GM13976 (cell line): ENCODE measurements at regions not wholly inside any gene's neighbourhood (a gene's known extent, or its start where the extent isn't known, plus 50 kb on each side); places are given as distances from the start of the nearest gene placed in this dataset.

Experiments
- DNase-seq: peaks from one replicate; pipeline ENCODE4 v3.0.0; 2012; ENCODE audit warnings: low spot score
- CTCF ChIP-seq: IDR thresholded peaks from 2 replicates; pipeline ENCODE4 v1.5.1; 2012; ENCODE audit warnings: borderline replicate concordance, mild to moderate bottlenecking; ENCODE audit not compliant: insufficient read depth; ENCODE audit errors: extremely low read depth, missing control alignments, control extremely low read depth
- in situ Hi-C: fragments of 300-500 bp; cut with MboI; formaldehyde crosslinking; loops from one replicate; pipeline ENCODE4 v1.12.0; 2022; ENCODE audit warnings: low sequenced_read_pairs, mixed read lengths, inconsistent platforms; ENCODE audit not compliant: unreplicated experiment

DNA sequence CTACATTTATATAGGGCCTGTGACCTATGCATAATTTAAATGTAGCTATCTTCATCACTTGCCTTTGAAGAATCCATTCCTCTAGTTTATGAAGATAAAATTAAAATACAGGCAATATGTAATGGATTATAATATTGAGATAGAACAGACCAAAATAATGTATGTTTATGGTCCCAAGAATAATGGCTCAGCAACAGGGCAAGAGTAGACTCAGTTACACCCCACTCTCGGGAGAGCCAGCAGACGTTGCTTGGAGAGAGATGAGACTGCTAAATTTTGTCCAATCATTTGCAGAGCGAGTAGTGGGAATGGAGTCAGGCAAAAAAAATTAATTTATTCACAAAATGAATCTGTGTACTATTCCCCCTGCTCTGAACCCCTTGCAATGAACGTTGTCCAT is 223.2 kb upstream of the FAT4 start:
- TF ChIP-seq CTCF: no peak
- no peak for DNase-seq
- in situ Hi-C loops: no loop called here

DNA sequence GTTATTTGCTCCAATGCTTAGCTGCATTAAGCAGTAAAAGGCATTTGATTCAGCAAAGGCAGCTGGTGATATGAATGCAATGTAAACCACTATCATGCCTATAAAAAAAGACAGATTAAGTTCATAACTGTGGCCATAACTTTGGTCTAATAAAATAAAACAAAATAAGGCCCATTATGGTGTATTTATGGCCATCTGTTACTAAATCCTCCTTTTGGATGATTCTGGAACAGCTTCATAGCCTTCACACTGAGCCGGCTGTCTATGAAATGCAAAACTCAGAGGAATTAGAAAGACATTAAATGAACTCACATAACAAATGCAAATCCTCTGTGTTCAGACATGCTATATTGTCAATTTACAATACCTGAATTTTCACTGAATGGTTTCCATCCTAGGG is 223.7 kb upstream of the FAT4 start:
- no peak for DNase-seq
- no peak for TF ChIP-seq CTCF
- in situ Hi-C loops: no loop called here

- in situ Hi-C loops: no loop called here
- DNase-seq: no peak
- TF ChIP-seq CTCF: no peak
These were observed 230.1 kb upstream of the FAT4 start for GRCh38 chr4:125084608-125085007.

GRCh38 chr4:125082729-125083417 is 231.9 kb upstream of the FAT4 start:
- TF ChIP-seq CTCF: no peak
- in situ Hi-C loops: no loop called here
- no peak for DNase-seq

- in situ Hi-C loops: no loop called here
- DNase-seq: no peak
- TF ChIP-seq CTCF: no peak
These were observed 242.5 kb upstream of the FAT4 start for GRCh38 chr4:125072269-125072668.

DNA sequence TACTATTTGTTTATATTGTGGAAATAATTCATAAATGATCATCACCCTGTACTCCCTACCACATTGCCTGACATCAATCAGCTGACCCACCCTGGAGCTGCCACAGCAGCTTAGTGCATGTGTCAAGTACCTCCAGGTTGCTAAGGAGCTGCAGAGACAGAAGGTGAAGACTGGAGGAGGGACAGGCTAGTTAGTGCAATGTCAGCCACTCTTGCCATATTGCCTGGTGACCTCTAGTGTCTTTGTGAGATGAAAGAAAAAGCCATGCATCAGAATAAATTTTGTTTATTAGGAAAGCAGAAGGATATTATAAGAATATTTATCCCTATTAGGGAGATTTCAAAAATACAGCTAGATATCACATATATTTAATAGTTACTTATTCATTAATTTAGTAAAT is 243.9 kb upstream of the FAT4 start:
- DNase-seq: no peak
- TF ChIP-seq CTCF: no peak
- in situ Hi-C loops: no loop called here
